GM18867 (cell line): ENCODE measurements at regions not wholly inside any gene's neighbourhood (a gene's known extent, or its start where the extent isn't known, plus 50 kb on each side); places are given as distances from the start of the nearest gene placed in this dataset.
"Not testable (repeated sequence)": the region's sequence is repeated elsewhere in the genome, so short reads cannot be mapped to it uniquely, and the experiment has no call there.

Source experiments
- ATAC-seq: cut with Tn5 transposase; IDR thresholded peaks from one replicate; pipeline ENCODE4 v1.9.1; 2021; ENCODE audit warnings: mild to moderate bottlenecking, moderate library complexity; ENCODE audit not compliant: unreplicated experiment

DNA sequence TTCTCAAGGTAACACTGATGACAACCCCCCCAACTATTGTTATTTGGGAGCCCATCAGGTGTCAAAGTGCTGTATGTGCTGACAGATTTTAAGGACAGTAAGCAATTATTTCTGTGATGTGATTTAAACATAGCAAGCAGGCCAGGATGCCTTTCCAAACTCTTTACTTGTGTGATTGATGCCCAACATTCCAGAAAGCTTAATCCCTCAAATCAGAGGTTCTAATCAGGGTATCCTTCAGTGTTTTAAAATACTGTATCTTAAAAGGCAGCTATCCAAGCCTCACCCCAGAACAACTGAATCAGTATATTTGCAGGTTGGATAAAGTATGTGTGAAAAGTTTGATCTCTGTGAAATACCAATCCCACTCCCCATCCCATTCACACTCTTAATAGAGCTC is 119.7 kb downstream of the GASK1B start:
- no peak for ATAC-seq

DNA sequence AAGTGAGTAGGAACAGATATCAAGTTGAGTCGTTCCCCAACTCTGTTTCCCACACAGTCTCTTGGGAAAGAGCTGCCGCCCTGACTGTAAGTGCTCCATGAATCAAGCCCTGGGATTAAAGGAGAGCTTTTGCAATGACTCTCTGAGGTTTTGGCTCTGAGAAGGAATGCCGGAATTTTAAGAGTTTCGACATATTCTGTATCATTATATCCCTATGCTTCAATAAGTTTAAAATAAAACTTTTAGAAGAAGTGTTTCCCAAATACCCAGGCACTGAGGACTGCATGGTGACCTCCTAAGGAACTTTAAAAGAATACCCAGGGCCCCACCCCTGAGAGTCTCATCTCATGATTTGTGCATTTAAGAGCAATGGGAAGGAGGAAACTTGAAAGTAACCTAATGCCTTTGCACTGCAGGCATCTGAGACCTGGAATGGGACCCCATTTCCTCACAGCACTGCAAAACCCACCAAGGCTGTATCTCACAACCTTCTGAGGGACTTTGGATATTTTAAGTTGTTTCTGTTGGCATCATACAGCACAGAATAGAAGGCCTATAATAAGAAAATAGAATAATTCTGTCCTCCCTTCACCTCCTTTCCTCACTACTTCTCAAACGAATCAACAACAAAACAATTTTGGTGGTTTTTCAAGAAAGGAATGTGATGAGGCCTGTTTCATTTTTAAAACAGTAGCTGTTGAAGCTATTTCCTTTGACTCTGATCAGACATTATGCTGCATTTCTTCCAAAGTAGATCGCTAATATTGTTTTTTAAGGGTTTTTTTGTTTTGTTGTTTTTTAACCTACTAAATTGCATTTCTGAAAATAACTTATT is 121.2 kb downstream of the GASK1B start:
- ATAC-seq, result no peak

DNA sequence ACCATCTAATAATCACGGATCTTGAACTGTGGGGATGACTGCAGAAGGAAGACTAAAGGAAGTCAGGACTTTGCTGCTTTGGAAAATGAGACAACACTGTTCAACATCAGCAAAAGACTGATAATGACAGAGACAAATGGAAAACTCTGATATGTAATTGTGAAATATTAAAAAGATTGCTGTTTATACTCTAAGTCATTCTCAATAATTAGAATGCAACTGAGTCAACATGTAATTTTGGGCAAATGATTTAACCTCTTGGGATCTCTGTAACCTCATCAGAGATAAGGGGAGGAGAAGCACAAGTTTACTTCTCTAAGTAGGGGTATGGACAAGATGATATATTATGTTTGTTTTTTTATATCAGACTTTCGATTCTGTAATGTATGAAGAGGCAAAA is 121.9 kb downstream of the GASK1B start:
- no peak for ATAC-seq

DNA sequence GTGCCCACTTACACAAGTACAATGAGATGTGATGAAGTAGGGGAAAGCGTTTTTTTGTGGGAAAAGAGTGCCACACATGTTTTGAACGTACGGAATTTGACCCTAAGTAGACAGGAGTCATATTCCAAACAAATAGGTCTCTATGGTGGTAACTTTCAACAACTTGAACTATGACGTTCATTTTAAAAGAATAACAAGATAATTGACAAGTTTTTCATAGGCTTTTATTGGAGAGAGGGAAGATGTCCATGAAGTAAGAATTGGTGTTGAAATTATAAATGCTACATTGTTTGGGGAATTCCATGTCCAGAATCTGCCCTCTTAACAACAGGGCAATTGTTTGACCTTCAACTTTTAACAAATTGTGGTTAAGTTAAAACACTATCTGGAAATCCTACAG is 126.5 kb downstream of the GASK1B start:
- ATAC-seq, result no peak

DNA sequence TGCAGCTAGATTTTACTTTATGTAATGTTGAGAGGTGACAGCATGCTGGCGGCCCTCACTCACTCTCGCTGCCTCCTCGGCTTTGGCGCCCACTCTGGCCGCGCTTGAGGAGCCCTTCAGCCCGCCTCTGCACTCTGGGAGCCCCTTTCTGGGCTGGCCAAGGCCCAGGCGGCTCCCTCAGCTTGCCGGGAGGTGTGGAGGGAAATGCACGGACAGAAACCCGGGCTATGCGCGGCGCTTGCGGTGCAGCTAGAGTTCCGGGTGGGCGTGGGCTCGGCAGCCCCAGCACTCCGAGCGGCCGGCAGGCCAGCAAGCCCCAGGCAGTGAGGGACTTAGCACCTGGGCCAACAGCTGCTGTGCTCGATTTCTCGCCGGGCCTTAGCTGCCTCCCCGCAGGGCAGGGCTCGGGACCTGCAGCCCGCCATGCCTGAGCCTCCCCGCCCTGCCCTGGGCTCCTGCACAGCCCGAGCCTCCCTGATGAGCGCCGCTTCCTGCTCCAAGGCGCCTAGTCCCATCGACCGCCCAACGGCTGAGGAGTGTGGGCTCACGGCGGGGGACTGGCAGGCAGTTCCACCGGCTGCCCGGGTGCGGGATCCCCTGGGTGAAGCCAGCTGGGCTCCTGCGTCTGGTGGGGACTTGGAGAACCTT is 128.7 kb downstream of the GASK1B start:
- no peak for ATAC-seq

DNA sequence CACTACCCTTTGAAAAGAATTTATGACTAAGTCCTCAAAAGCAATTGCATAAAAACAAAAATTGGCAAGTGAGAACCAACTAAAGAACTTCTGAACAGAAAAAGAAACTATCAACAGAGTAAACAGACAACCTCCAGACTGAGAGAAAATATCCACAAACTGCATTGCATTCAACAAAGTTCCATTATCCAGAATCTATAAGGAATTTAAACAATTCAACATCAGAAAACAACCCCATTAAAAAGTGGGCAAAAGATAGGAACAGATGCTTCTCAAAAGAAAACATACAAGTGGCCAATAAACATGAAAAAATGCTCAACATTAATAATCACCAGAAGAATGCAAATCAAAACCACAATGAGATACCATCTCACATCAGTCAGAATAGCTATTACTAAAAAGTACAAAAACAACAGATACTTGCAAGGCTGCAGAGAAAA is 130.2 kb downstream of the GASK1B start:
- ATAC-seq, result no peak

DNA sequence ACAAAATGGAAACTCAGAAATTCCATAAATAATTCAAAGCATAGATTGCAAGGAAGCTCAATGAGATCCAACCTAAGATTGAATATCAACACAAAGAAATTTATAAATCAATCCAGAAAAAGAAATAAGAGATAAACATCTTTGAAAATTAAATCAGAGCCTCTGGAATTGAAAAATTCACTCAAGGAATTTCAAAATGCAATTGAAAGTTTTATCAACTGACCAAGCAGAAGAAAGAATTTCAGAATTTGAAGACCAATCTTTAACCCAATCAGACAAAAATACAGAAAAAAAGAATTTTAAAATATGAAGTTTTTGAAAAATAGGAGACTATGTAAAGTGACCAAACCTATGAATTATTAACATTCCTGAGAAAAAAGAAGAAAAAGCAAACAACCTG is 134.1 kb downstream of the GASK1B start:
- no peak for ATAC-seq

DNA sequence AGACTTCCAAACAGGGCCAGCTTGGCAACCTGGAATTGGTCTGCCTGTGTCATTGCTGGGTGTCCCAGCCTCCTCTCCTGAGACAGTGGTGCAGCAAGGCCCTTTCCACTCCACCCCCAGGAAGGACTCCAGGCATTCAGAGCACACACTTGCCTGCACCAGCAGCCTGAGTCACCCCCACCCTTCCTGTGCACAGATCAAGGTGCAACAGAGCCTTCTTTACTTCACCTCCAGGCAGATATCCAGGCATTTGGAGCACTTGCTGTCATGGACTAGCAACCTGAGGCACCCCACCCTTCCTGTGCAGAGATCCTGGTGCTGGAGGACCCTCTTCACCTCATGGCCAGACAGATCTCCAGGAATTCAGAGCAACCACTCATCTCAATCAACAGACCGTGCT is 135.8 kb downstream of the GASK1B start:
- ATAC-seq, result no peak

DNA sequence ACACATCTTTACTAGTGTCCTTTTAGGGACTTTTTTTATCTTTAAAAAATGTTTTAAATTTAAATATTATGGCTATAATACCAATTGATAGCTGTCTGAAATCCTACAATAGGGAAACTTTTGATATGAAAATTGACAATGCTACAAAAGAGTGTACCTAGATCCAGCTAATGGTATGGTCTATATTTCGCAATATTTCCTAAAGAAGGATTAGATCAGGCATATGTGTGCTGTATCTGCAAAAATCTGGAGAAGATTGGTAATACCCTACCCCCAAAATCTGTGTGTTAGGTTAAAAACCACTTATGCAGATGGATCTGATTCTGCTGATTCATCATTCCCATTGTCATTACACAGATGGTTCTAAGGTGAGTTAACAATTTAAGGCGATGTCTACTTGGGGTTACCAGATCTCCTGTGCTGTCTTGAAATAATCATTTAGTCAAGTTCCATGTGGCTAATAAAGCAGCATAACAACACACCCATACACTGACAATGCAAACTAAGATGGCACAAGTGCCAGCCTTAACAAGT is 137.1 kb downstream of the GASK1B start:
- no peak for ATAC-seq

DNA sequence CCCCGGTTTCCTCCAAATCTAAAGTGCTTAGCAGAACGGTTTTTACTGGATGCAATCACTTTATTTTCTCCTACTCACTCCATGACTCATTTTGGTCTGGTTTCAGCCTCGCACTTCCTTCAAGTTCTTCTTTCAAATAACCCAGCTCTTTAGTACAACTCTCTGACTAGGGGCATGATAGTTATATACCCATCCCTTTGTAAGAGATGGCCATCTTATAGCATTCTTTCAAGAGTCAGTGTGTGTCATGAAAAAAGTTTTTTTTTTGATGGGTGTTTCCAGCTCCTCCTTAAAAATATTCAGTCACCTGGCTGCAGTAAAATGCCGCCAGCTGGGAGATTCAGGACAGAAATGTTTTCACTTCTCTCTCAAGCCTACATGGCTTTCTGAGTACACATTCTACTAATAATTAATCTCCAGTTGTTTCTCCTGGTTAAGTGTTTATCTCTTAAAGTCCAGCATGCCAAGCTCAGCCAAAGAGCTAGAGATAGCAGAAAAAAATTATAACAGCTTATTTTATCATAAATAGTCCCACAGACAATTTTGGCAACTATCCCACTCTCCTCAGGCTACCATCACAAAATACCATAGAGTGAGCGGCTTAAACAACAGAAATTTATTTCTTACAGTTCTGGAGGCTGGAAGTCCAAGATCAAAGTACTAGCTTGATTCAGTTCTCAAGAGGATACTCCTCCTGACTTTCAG is 139.3 kb downstream of the GASK1B start:
- ATAC-seq, result no peak

DNA sequence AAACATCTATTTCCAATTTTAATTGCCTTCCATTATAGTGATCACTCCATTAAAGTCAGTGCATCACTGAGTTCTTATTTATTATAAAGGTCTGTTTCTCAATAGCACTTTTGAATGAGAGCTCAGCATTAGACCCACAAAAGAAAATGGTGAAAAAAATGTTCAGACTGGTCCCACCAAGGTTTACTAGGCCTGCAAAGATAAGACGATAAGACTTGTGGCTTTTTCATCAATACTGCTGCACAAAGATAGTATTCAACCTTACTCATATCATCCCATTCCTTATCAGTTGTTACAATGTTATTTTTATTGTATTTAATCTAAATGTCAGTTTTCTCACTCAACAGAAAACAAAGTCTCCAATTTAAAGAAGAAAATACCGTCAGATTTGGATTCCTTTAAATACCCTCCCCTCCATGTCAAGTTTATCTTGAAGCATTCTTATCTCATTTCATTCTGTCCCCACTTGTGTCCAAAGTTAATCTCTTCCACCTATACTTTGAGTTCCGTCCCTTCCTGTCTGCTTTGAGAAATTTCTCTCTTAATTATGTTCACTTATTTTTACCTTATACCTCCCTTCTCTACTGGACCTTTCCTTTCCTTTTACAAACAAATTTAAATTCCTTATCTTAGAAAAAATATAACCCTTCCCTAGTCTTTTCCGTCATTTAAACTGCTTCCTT is 140.0 kb downstream of the GASK1B start:
- ATAC-seq, result no peak

DNA sequence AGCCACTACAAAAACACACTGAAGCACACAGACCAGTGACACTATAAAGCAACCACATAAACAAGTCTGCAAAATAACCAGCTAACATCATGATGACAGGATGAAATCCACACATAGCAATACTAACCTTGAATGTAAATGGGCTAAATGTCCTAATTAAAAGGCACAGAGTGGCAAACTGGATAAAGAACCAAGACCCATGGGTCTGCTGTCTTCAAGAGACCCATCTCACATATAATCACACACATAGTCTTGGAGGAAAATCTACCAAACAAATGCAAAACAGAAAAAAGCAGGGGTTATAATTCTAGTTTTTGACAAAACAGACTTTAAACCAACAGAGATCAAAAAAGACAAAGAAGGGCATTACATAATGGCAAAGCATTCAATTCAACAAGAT is 144.4 kb downstream of the GASK1B start:
- ATAC-seq, result not testable (repeated sequence)

DNA sequence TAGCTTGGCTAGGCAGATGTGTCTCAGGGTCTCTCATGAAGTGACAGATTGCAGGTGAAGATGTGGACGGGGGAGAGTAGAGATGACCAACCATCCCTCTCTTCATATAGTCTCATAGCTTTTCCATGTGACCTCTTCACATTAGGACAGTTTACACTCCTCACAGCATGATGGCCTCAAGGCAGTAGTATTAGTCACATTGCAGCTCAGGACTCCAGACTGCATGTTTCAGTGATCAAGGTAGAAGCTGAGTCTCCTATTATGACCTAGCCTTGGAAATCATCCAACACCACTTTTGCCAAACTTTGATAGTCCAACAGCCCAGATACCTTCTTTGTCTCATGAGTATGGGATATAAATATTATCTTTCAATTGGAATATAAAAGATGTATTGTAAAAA is 147.7 kb downstream of the GASK1B start:
- ATAC-seq, result no peak

DNA sequence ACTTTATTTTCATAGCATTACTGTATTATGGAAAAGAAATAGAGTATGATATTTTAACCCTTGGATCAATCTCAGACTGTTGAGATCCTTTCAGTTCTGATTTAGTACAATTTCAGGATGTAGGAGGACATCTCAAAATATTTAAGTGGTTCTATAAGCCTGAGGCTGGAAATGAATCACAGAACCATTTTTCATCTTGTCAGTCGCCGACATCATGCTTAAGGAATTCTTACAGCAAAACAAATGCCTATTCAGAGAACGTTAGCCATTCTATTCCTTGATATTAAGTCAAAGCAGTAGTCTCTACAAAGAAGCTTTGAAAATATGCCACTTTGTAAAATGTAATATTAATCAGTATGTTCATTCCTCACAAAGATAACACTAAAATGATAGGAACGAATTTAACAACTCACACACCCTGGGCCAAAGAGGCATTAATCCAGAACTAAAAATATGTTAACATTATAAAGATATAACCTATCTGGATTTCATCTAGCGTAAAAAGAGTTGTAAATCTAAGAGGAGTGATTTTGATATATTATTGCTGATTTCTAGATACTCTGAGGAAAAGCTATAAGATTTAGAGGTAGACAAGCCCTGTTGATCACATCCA is 152.0 kb downstream of the GASK1B start:
- ATAC-seq, result no peak

DNA sequence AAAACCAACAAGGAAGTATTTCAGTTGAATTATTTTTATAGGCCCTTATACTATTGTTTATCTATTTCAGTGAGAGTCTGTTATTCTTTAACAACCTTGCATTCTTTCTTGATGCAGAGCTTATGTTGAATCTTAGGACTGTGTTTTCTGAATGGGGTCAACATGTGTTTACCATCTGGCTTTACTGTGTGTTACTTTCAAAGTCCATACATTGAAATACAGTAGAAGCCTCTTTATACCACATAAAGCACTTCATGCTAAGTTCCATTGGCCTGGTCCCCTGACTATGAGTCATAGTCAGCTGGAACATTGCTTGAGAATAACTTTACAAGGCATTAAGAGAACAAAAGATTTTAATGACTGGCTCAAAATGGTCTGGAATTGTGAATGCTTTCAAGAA is 152.6 kb downstream of the GASK1B start:
- ATAC-seq, result no peak

DNA sequence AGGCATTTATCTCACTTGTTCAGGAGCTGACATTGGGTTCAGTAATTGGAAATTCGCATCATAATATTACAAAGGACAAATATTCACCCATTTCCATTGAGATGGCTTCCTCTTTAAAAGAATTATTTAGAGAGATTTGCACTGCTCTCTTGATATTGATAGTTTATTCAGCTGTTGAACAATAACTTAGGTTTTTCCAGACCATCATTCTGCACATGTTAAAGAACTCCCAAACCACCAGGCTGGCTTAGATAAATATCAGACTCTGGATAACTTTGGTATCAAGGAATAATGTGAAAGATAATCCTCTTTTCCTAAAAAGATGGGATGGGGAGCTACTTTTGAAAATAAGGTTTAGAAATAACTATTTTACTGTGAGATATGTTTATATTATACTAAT is 154.0 kb downstream of the GASK1B start:
- ATAC-seq, result no peak

DNA sequence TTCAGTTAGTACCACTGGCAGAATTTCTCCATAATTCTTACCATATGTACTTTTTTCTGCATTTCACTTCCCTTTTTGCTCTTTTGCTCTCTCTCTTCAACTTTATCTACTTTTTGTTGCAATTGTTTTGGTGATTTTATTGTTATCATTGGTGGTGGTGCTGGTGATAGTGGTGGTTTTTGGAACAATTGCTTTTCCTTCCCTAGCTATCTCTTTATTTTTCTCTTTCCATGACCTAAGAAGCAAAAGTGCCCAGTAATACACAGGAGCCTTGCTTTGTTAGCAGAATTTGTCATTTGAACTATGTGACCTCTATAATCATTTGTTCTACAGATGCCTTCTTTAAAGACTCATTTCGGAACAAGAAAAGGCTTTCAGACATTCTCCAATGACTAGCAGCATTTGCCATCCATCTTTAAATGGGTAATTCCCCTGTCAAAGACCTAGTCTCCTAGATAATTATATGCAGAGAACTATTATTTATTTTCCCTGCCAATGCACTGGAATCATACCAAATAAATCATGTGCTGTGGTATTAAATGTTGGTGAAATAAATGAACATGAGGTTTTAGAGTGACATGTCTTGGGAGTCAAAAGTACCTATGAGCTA is 154.5 kb downstream of the GASK1B start:
- no peak for ATAC-seq

DNA sequence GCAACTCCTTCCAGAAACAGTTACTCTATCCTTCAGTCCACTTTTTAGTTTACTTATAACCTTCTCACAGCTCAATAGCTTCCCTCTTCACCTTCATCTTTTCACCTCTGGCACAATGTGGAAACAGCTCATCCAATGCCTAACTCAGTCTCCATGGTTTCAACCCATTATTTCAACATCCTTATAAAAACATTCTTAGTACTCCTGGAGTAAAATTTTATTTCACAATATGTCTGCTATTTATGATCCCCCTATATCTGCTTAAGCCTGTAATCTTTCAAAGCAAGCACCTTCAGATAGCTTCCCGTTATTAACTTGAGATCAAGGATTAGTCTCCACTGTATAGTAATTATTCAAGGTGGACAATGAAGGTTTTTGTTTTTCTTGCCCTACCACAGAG is 156.3 kb downstream of the GASK1B start:
- no peak for ATAC-seq

DNA sequence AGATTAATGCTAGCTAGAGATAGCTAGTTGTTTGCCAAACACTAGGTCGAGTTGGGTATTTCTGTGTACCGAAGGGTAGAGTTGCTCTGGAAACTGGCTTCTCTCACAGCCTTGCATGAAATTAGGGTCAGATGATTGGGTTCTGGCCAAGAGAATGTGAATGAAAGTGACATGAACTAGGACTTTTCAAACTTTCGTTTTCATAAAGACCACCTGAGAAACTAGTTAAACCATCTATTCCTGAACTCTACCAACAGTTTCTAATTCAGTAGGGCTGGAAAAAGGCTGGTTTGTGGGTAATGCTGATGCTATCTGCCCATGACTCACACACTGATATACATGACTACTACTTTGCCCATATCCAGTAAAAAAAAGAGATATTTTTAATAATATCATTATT is 157.6 kb downstream of the GASK1B start:
- ATAC-seq, result no peak

DNA sequence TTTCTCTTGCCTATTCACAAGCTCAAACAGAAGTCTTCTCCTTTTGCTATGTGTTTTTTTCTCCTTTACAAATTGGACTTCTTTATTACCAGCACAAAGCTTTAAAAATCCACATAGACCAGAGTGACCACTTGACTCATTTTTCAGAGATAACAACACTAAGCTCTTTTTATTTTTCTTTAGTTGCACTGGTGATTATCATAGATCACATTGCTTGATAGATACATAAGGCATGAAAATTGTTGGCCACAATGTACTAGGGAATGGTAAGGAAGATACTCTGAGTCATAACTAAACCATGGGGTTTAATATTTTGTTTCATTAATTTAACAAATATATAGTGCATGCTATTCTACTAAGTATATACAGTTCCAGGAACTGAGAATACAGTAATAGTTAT is 159.0 kb downstream of the GASK1B start:
- no peak for ATAC-seq
